ENCODE measurements at regions not wholly inside any gene's neighbourhood (a gene's known extent, or its start where the extent isn't known, plus 50 kb on each side); places are given as distances from the start of the nearest gene placed in this dataset.

DNA sequence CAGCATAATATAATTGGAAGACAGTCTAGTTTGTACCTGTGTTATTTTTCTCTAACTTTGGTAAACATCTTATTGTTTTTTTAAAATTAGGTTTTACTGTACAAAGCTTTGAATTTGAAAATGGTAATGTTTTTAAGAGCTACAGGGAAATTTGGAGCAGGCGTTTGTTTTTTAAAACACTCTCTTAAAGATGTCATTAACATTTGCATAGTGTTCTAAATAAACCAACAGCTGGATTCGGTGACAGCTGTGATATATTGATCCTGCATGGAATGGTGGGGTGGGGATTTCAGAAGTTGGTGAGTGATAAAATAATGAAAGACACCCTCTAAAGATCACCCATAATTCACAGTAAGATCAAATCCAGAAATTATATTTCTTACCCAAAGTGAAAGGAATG, 97.9 kb upstream of the PRL start:
- WGBS (ENCODE audit: insufficient coverage, low lambda C conversion rate), result 100% methylated on average over 1 of the region's 2 CpGs
- Histone ChIP-seq H3K27ac (ENCODE audit: low read length) (no peak overlapping the region), H3K9me3 (ENCODE audit: control insufficient read depth, low read depth, low read length) (no peaks in the 10 kb centered on the region), H3K27me3 (ENCODE audit: control insufficient read depth, insufficient read depth, low read length) (no peaks in the 10 kb centered on the region), H3K4me1 (ENCODE audit: control insufficient read depth, insufficient read depth, low read length) (no peaks in the 10 kb centered on the region), H3K4me3 (ENCODE audit: low read length) (no peak overlapping the region), H3K36me3 (ENCODE audit: control insufficient read depth, insufficient read depth, low read length) (no peaks in the 10 kb centered on the region)
- no peak for DNase-seq

- WGBS (ENCODE audit: insufficient coverage, low lambda C conversion rate), result no CpG with 5 or more reads among the region's 4 CpGs
- Histone ChIP-seq H3K4me1 (ENCODE audit: control insufficient read depth, insufficient read depth, low read length) (no peaks in the 10 kb centered on the region), H3K36me3 (ENCODE audit: control insufficient read depth, insufficient read depth, low read length) (no peaks in the 10 kb centered on the region), H3K27ac (ENCODE audit: low read length) (no peak overlapping the region), H3K9me3 (ENCODE audit: control insufficient read depth, low read depth, low read length) (no peaks in the 10 kb centered on the region), H3K27me3 (ENCODE audit: control insufficient read depth, insufficient read depth, low read length) (no peaks in the 10 kb centered on the region), H3K4me3 (ENCODE audit: low read length) (no peak overlapping the region)
- DNase-seq, result no peak
Measured at GRCh38 chr6:22399693-22400092, 102.9 kb upstream of the PRL start.

DNA sequence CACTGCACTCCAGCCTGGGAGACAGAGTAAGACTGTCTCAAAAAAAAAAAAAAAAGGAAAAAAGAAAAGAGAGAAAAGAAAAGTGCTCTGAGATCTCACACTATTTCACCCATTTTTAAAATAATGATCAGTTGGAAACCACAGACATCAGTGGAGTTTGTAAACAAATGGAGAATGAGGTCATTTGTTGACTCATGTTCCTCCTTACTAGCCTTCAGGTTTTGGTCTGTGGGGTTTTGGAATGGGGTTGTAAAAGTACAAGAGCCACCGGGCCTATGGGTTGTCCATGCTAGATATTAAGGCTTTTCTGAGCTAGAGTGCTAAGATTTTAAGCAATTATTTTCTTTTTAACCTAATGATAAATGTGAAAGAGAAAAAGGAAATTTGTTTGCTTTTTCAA, 104.4 kb upstream of the PRL start:
- no peak for DNase-seq
- no peaks in the 10 kb centered on the region for H3K4me1 ChIP-seq (ENCODE audit: control insufficient read depth, insufficient read depth, low read length)
- no peaks in the 10 kb centered on the region for H3K36me3 ChIP-seq (ENCODE audit: control insufficient read depth, insufficient read depth, low read length)
- no peak overlapping the region for H3K27ac ChIP-seq (ENCODE audit: low read length)
- H3K4me3 ChIP-seq (ENCODE audit: low read length), result no peak overlapping the region
- H3K27me3 ChIP-seq (ENCODE audit: control insufficient read depth, insufficient read depth, low read length), result no peaks in the 10 kb centered on the region
- 71% methylated on average over 1 of the region's 1 CpG for WGBS (ENCODE audit: insufficient coverage, low lambda C conversion rate)
- no peaks in the 10 kb centered on the region for H3K9me3 ChIP-seq (ENCODE audit: control insufficient read depth, low read depth, low read length)

GRCh38 chr6:22401932-22402331, 105.1 kb upstream of the PRL start:
- WGBS (ENCODE audit: insufficient coverage, low lambda C conversion rate), result no CpG with 5 or more reads among the region's 2 CpGs

GRCh38 chr6:22409486-22409885, 112.7 kb upstream of the PRL start:
- H3K4me1 ChIP-seq (ENCODE audit: control insufficient read depth, insufficient read depth, low read length), result no peaks in the 10 kb centered on the region
- no peak for DNase-seq
- no peaks in the 10 kb centered on the region for H3K27me3 ChIP-seq (ENCODE audit: control insufficient read depth, insufficient read depth, low read length)
- no peak overlapping the region for H3K27ac ChIP-seq (ENCODE audit: low read length)
- WGBS (ENCODE audit: insufficient coverage, low lambda C conversion rate), result 100% methylated on average over 1 of the region's 1 CpG
- H3K4me3 ChIP-seq (ENCODE audit: low read length), result no peak overlapping the region
- H3K36me3 ChIP-seq (ENCODE audit: control insufficient read depth, insufficient read depth, low read length), result no peaks in the 10 kb centered on the region
- no peaks in the 10 kb centered on the region for H3K9me3 ChIP-seq (ENCODE audit: control insufficient read depth, low read depth, low read length)

More at GRCh38 chr6:22401932-22402331, 105.1 kb upstream of the PRL start:
- no peaks in the 10 kb centered on the region for H3K27me3 ChIP-seq (ENCODE audit: control insufficient read depth, insufficient read depth, low read length)
- no peaks in the 10 kb centered on the region for H3K36me3 ChIP-seq (ENCODE audit: control insufficient read depth, insufficient read depth, low read length)
- H3K9me3 ChIP-seq (ENCODE audit: control insufficient read depth, low read depth, low read length), result no peaks in the 10 kb centered on the region
- H3K4me3 ChIP-seq (ENCODE audit: low read length), result no peak overlapping the region
- DNase-seq, result no peak
- no peak overlapping the region for H3K27ac ChIP-seq (ENCODE audit: low read length)
- H3K4me1 ChIP-seq (ENCODE audit: control insufficient read depth, insufficient read depth, low read length), result no peaks in the 10 kb centered on the region

GRCh38 chr6:22411376-22412105, 114.7 kb upstream of the PRL start:
- DNase-seq, result no peak
- WGBS (ENCODE audit: insufficient coverage, low lambda C conversion rate), result 100% methylated on average over 1 of the region's 3 CpGs

DNA sequence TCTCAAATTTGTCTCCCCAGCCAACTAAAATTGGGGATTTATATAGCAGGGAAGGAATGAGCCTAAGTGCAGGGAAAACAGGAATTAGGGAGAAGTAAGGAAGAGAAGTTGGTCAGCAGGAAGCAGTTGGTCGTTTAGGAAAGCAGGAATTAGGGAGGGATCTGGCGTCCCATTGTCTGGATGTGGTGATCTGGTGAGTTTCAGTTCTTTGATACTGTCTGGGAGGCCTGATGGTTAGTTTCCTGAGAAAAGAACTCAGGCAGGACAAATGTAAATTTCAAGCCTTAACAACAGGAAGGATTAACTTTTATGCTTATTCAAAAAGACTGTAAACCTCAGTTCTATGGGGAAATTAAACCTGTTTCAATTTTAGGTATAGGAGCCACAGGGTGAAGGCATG, 116.2 kb upstream of the PRL start:
- no peaks in the 10 kb centered on the region for H3K9me3 ChIP-seq (ENCODE audit: control insufficient read depth, low read depth, low read length)
- no peak for DNase-seq
- no peaks in the 10 kb centered on the region for H3K36me3 ChIP-seq (ENCODE audit: control insufficient read depth, insufficient read depth, low read length)
- no peaks in the 10 kb centered on the region for H3K4me1 ChIP-seq (ENCODE audit: control insufficient read depth, insufficient read depth, low read length)
- no peaks in the 10 kb centered on the region for H3K27me3 ChIP-seq (ENCODE audit: control insufficient read depth, insufficient read depth, low read length)
- H3K27ac ChIP-seq (ENCODE audit: low read length), result no peak overlapping the region
- H3K4me3 ChIP-seq (ENCODE audit: low read length), result no peak overlapping the region
- no CpG with 5 or more reads among the region's 2 CpGs for WGBS (ENCODE audit: insufficient coverage, low lambda C conversion rate)

More at GRCh38 chr6:22411376-22412105, 114.7 kb upstream of the PRL start:
- H3K36me3 ChIP-seq (ENCODE audit: control insufficient read depth, insufficient read depth, low read length), result no peaks in the 10 kb centered on the region
- H3K27me3 ChIP-seq (ENCODE audit: control insufficient read depth, insufficient read depth, low read length), result no peaks in the 10 kb centered on the region
- no peaks in the 10 kb centered on the region for H3K9me3 ChIP-seq (ENCODE audit: control insufficient read depth, low read depth, low read length)
- no peak overlapping the region for H3K4me3 ChIP-seq (ENCODE audit: low read length)
- H3K4me1 ChIP-seq (ENCODE audit: control insufficient read depth, insufficient read depth, low read length), result no peaks in the 10 kb centered on the region
- H3K27ac ChIP-seq (ENCODE audit: low read length), result no peak overlapping the region

DNA sequence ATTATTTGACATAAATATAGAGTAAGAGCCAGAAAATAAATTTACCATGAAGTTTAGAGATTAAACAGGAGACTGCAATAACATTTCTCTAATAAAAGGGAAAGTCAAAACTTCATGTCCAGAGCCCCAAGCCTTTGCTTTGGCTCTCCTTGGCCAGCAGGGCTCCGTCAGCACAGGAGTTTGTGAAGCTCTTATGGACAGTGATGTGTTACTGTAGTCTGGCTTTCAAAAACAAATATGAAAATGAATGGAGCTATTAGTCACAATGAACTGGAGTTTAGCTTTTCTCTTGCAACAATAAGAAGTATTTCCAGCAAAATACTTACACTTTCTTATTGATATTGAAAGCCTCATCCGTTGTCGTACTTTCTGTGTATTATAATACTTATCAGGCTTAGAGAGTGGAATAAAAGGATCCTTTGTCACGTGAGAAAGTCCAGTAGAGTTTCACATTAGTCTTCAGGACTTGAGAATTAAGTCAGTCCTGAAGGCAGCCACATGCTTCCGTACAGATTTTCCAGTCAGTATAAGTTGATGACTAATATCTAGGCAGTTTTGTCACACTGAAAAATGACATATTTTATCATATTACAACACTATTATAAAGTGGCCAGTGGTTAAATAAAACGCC, 117.0 kb upstream of the PRL start:
- no peaks in the 10 kb centered on the region for H3K4me1 ChIP-seq (ENCODE audit: control insufficient read depth, insufficient read depth, low read length)
- H3K4me3 ChIP-seq (ENCODE audit: low read length), result no peak overlapping the region
- H3K9me3 ChIP-seq (ENCODE audit: control insufficient read depth, low read depth, low read length), result no peaks in the 10 kb centered on the region
- no peaks in the 10 kb centered on the region for H3K27me3 ChIP-seq (ENCODE audit: control insufficient read depth, insufficient read depth, low read length)
- H3K27ac ChIP-seq (ENCODE audit: low read length), result no peak overlapping the region
- DNase-seq, result no peak
- no peaks in the 10 kb centered on the region for H3K36me3 ChIP-seq (ENCODE audit: control insufficient read depth, insufficient read depth, low read length)
- 82% methylated on average over 1 of the region's 6 CpGs for WGBS (ENCODE audit: insufficient coverage, low lambda C conversion rate)

DNA sequence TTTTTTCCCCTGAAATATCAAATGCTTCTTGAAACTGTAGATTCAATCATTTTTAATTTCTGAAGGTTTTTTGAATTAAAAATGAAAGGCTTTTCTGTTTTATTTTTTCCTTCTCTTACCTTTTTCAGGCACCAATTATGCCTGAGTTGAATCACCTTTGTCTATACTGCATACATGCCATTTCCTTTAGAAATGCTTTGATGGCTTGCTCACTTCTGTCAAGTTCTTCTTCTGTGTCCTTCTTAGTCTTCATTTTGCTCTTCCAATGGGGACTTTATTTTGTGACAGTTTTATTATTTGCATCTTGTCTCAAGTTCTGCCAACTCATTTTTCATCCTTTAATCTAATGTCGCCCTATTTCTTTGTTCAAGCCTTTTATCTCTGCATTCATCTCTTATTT, 121.9 kb upstream of the PRL start:
- no peaks in the 10 kb centered on the region for H3K9me3 ChIP-seq (ENCODE audit: control insufficient read depth, low read depth, low read length)
- H3K27ac ChIP-seq (ENCODE audit: low read length), result no peak overlapping the region
- no peaks in the 10 kb centered on the region for H3K36me3 ChIP-seq (ENCODE audit: control insufficient read depth, insufficient read depth, low read length)
- no peaks in the 10 kb centered on the region for H3K27me3 ChIP-seq (ENCODE audit: control insufficient read depth, insufficient read depth, low read length)
- no peak overlapping the region for H3K4me3 ChIP-seq (ENCODE audit: low read length)
- no peak for DNase-seq
- H3K4me1 ChIP-seq (ENCODE audit: control insufficient read depth, insufficient read depth, low read length), result no peaks in the 10 kb centered on the region
- WGBS (ENCODE audit: insufficient coverage, low lambda C conversion rate), result 100% methylated on average over 1 of the region's 1 CpG

DNA sequence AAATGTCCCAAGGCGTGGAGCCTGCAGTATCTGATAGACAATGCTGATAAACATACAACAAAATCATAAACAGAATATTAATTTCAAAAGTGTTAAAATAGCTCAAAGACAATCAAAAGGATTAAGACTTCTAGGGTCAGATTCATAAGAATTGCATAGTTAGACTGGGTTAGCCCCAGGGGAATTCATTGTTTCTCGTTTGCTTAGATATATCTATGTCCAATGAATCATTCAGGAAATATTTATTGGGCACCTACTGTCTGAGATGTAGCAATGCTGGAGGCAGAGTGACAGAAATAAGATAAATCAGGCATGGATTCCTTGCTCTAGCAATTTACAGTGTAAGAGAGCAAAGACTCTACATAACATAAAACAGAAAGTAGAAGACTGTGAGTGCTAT, 124.4 kb upstream of the PRL start:
- H3K4me1 ChIP-seq (ENCODE audit: control insufficient read depth, insufficient read depth, low read length), result no peaks in the 10 kb centered on the region
- no peaks in the 10 kb centered on the region for H3K36me3 ChIP-seq (ENCODE audit: control insufficient read depth, insufficient read depth, low read length)
- DNase-seq, result no peak
- no peaks in the 10 kb centered on the region for H3K27me3 ChIP-seq (ENCODE audit: control insufficient read depth, insufficient read depth, low read length)
- no peak overlapping the region for H3K27ac ChIP-seq (ENCODE audit: low read length)
- no peak overlapping the region for H3K4me3 ChIP-seq (ENCODE audit: low read length)
- no peaks in the 10 kb centered on the region for H3K9me3 ChIP-seq (ENCODE audit: control insufficient read depth, low read depth, low read length)
- WGBS (ENCODE audit: insufficient coverage, low lambda C conversion rate), result no CpG with 5 or more reads among the region's 2 CpGs

DNA sequence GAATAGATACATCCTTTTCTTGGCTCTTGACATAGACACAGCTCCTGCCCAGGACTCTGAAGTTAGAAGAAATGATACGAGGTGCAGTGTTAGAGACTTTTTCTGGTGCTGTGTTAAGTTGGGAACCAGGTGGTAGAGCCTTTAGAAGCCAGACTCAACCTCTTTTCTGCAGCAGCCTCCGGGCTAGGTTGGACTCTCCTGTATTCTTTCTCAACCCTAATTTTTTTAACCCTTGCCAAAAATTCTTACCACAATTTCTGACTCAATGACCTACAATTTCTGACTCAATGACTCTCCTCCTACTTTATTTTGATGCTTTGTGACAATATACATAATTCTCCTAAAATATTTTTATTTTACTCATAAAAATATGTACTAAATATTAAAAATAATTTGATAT, 127.4 kb upstream of the PRL start:
- no peaks in the 10 kb centered on the region for H3K36me3 ChIP-seq (ENCODE audit: control insufficient read depth, insufficient read depth, low read length)
- no CpG with 5 or more reads among the region's 2 CpGs for WGBS (ENCODE audit: insufficient coverage, low lambda C conversion rate)
- H3K4me1 ChIP-seq (ENCODE audit: control insufficient read depth, insufficient read depth, low read length), result no peaks in the 10 kb centered on the region
- no peak overlapping the region for H3K27ac ChIP-seq (ENCODE audit: low read length)
- H3K9me3 ChIP-seq (ENCODE audit: control insufficient read depth, low read depth, low read length), result no peaks in the 10 kb centered on the region
- no peak for DNase-seq
- H3K27me3 ChIP-seq (ENCODE audit: control insufficient read depth, insufficient read depth, low read length), result no peaks in the 10 kb centered on the region
- no peak overlapping the region for H3K4me3 ChIP-seq (ENCODE audit: low read length)

Measured in large intestine (tissue), 3 donors.